ENCODE measurements at regions not wholly inside any gene's neighbourhood (a gene's known extent, or its start where the extent isn't known, plus 50 kb on each side); places are given as distances from the start of the nearest gene placed in this dataset.

GRCh38 chr14:100982762-100983161 is 79.2 kb upstream of the RTL1 start:
- no peaks in the 10 kb centered on the region for H4K20me1 ChIP-seq (ENCODE audit: insufficient read depth, low read length)
- no peak overlapping the region for H2AFZ ChIP-seq (ENCODE audit: low read length)
- no peaks in the 10 kb centered on the region for H3K9me2 ChIP-seq (replicated peaks; ENCODE audit: insufficient read depth, low read length)
- no peaks in the 10 kb centered on the region for H3K4me1 ChIP-seq (ENCODE audit: low read length)
- H3K27me3 ChIP-seq (replicated peaks; ENCODE audit: insufficient read depth, low read length), result no peaks in the 10 kb centered on the region
- no peak overlapping the region for H3K27ac ChIP-seq (ENCODE audit: low read length)
- no peaks in the 10 kb centered on the region for H3F3A ChIP-seq (ENCODE audit: insufficient read depth, low read length)
- H3K9me3 ChIP-seq (replicated peaks; ENCODE audit: insufficient read depth, low read length), result no peaks in the 10 kb centered on the region
- no peaks in the 10 kb centered on the region for H3K36me3 ChIP-seq (replicated peaks; ENCODE audit: insufficient read depth, low read length)
- H3K4me2 ChIP-seq (ENCODE audit: low read depth, low read length), result no peak overlapping the region
- no peaks in the 10 kb centered on the region for H3K79me2 ChIP-seq (ENCODE audit: low read length)
- no peak overlapping the region for H3K9ac ChIP-seq (ENCODE audit: low read length)
- TF ChIP-seq, protein P1, sequence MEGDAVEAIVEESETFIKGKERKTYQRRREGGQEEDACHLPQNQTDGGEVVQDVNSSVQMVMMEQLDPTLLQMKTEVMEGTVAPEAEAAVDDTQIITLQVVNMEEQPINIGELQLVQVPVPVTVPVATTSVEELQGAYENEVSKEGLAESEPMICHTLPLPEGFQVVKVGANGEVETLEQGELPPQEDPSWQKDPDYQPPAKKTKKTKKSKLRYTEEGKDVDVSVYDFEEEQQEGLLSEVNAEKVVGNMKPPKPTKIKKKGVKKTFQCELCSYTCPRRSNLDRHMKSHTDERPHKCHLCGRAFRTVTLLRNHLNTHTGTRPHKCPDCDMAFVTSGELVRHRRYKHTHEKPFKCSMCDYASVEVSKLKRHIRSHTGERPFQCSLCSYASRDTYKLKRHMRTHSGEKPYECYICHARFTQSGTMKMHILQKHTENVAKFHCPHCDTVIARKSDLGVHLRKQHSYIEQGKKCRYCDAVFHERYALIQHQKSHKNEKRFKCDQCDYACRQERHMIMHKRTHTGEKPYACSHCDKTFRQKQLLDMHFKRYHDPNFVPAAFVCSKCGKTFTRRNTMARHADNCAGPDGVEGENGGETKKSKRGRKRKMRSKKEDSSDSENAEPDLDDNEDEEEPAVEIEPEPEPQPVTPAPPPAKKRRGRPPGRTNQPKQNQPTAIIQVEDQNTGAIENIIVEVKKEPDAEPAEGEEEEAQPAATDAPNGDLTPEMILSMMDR (IDR thresholded peaks at IDR 0.05; ENCODE audit: low read length), result no peak
- TF ChIP-seq EZH2 (optimal IDR thresholded peaks at IDR 0.05; ENCODE audit: low read depth, low read length), result no peak
- TF ChIP-seq EZH2phosphoT487 (IDR thresholded peaks at IDR 0.05; ENCODE audit: low read length), result no peak
- no peak overlapping the region for H3K4me3 ChIP-seq (ENCODE audit: low read length)
- DNase-seq, result no peak

DNA sequence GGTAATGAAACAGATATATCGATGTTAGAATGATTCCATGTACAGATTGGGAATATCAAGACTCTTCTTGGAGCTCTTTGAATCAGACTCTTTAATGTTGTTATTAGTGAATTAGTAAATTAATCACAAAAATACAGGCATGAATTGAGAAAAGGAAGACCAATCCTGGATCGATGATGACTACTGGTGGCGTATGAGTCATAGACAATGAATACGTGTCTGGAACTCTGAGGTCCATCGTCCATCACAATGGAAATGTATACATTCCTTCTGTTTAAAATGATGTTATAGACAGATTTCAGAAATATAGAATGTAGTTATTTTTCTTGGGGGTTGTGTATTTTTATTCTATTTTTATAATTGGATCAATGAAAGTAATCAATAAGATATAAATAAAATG is 80.2 kb upstream of the RTL1 start:
- Histone ChIP-seq H3K79me2 (ENCODE audit: low read length) (no peaks in the 10 kb centered on the region), H3F3A (ENCODE audit: insufficient read depth, low read length) (no peaks in the 10 kb centered on the region), H3K9ac (ENCODE audit: low read length) (no peak overlapping the region), H3K27ac (ENCODE audit: low read length) (no peak overlapping the region), H3K9me2 (replicated peaks; ENCODE audit: insufficient read depth, low read length) (no peaks in the 10 kb centered on the region), H3K36me3 (replicated peaks; ENCODE audit: insufficient read depth, low read length) (no peaks in the 10 kb centered on the region), H2AFZ (ENCODE audit: low read length) (no peak overlapping the region), H3K4me2 (ENCODE audit: low read depth, low read length) (no peak overlapping the region), H4K20me1 (ENCODE audit: insufficient read depth, low read length) (no peaks in the 10 kb centered on the region), H3K4me1 (ENCODE audit: low read length) (no peaks in the 10 kb centered on the region), H3K9me3 (replicated peaks; ENCODE audit: insufficient read depth, low read length) (no peaks in the 10 kb centered on the region), H3K27me3 (replicated peaks; ENCODE audit: insufficient read depth, low read length) (no peaks in the 10 kb centered on the region), H3K4me3 (ENCODE audit: low read length) (no peak overlapping the region)
- no peak for DNase-seq
- TF ChIP-seq, protein P1 (IDR thresholded peaks at IDR 0.05; ENCODE audit: low read length), result no peak
- TF ChIP-seq EZH2 (optimal IDR thresholded peaks at IDR 0.05; ENCODE audit: low read depth, low read length) (no peak), EZH2phosphoT487 (IDR thresholded peaks at IDR 0.05; ENCODE audit: low read length) (no peak)

GRCh38 chr14:100988011-100988410 is 84.5 kb upstream of the RTL1 start:
- Histone ChIP-seq H3K9me3 (replicated peaks; ENCODE audit: insufficient read depth, low read length) (no peaks in the 10 kb centered on the region), H3K4me2 (ENCODE audit: low read depth, low read length) (no peak overlapping the region), H3K27ac (ENCODE audit: low read length) (no peak overlapping the region), H3K9ac (ENCODE audit: low read length) (no peak overlapping the region), H3K36me3 (replicated peaks; ENCODE audit: insufficient read depth, low read length) (no peaks in the 10 kb centered on the region), H3K27me3 (replicated peaks; ENCODE audit: insufficient read depth, low read length) (no peaks in the 10 kb centered on the region), H3K9me2 (replicated peaks; ENCODE audit: insufficient read depth, low read length) (no peaks in the 10 kb centered on the region), H4K20me1 (ENCODE audit: insufficient read depth, low read length) (no peaks in the 10 kb centered on the region), H3K4me1 (ENCODE audit: low read length) (no peaks in the 10 kb centered on the region), H3F3A (ENCODE audit: insufficient read depth, low read length) (no peaks in the 10 kb centered on the region), H3K79me2 (ENCODE audit: low read length) (no peaks in the 10 kb centered on the region), H3K4me3 (ENCODE audit: low read length) (no peak overlapping the region), H2AFZ (ENCODE audit: low read length) (no peak overlapping the region)
- TF ChIP-seq, protein P1 (IDR thresholded peaks at IDR 0.05; ENCODE audit: low read length), result no peak
- TF ChIP-seq EZH2phosphoT487 (IDR thresholded peaks at IDR 0.05; ENCODE audit: low read length) (no peak), EZH2 (optimal IDR thresholded peaks at IDR 0.05; ENCODE audit: low read depth, low read length) (no peak)
- DNase-seq, result no peak

Measured in MM.1S (cell line).